Endothelial cell of umbilical vein (primary cell): ENCODE measurements at regions not wholly inside any gene's neighbourhood (a gene's known extent, or its start where the extent isn't known, plus 50 kb on each side); places are given as distances from the start of the nearest gene placed in this dataset.

ENCODE experiments used
- CTCF ChIP-seq, 2 donors: IDR thresholded peaks; 1 replicate in 1 of 2; 2 replicates in 1 of 2; pipeline ENCODE4 v1.5.1; 2011; ENCODE audit warnings: low read length in 2 of 2, mild to moderate bottlenecking in 2 of 2, moderate library complexity in 2 of 2, control low read depth in 1 of 2, inconsistent platforms in 1 of 2, low read depth in 1 of 2; ENCODE audit not compliant: insufficient read depth in 1 of 2; ENCODE audit errors: extremely low read depth in 1 of 2
- EZH2 ChIP-seq: IDR thresholded peaks from 2 replicates; pipeline ENCODE4 v1.6.1; 2012; ENCODE audit warnings: borderline replicate concordance, low read depth, mild to moderate bottlenecking, moderate library complexity, low read length, inconsistent platforms; ENCODE audit not compliant: severe bottlenecking
- POLR2A ChIP-seq: IDR thresholded peaks from 2 replicates; pipeline ENCODE4 v1.6.1; 2012; ENCODE audit warnings: low read depth, mild to moderate bottlenecking, control low read depth, low read length
- POLR2AphosphoS5 ChIP-seq: IDR thresholded peaks from 2 replicates; pipeline ENCODE4 v1.6.1; 2012; ENCODE audit warnings: low read depth, mild to moderate bottlenecking, control low read depth, low read length, moderate library complexity; ENCODE audit not compliant: insufficient read depth

GRCh38 chr2:41417511-41417910 lies 630.3 kb upstream of the PKDCC start:
- TF ChIP-seq CTCF (IDR thresholded peaks at IDR 0.05; ENCODE audit: extremely low read depth in 1 of 2, insufficient read depth in 1 of 2, low read depth in 1 of 2, low read length in 2 of 2): no peak
- no peak for TF ChIP-seq EZH2
- no peak for TF ChIP-seq POLR2A
- TF ChIP-seq POLR2AphosphoS5: no peak
